C4-2B (cell line): ENCODE measurements at regions not wholly inside any gene's neighbourhood (a gene's known extent, or its start where the extent isn't known, plus 50 kb on each side); places are given as distances from the start of the nearest gene placed in this dataset.

ENCODE experiments used
- ZFX ChIP-seq: fragments of 450-650 bp; IDR thresholded peaks from 2 replicates; pipeline ENCODE4 v1.6.1; 2017
- TF ChIP-seq, protein P1 (sequence below): fragments of 450-650 bp; conservative IDR thresholded peaks from 2 replicates; pipeline ENCODE4 v1.5.1; 2017; ENCODE audit warnings: mild to moderate bottlenecking

- TF ChIP-seq, protein P1, sequence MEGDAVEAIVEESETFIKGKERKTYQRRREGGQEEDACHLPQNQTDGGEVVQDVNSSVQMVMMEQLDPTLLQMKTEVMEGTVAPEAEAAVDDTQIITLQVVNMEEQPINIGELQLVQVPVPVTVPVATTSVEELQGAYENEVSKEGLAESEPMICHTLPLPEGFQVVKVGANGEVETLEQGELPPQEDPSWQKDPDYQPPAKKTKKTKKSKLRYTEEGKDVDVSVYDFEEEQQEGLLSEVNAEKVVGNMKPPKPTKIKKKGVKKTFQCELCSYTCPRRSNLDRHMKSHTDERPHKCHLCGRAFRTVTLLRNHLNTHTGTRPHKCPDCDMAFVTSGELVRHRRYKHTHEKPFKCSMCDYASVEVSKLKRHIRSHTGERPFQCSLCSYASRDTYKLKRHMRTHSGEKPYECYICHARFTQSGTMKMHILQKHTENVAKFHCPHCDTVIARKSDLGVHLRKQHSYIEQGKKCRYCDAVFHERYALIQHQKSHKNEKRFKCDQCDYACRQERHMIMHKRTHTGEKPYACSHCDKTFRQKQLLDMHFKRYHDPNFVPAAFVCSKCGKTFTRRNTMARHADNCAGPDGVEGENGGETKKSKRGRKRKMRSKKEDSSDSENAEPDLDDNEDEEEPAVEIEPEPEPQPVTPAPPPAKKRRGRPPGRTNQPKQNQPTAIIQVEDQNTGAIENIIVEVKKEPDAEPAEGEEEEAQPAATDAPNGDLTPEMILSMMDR, result no peak
- no peak for TF ChIP-seq ZFX
Measured at GRCh38 chrX:18017411-18017810, 156.3 kb upstream of the RAI2 start.
